Testis (tissue), 2 donors: ENCODE measurements at regions not wholly inside any gene's neighbourhood (a gene's known extent, or its start where the extent isn't known, plus 50 kb on each side); places are given as distances from the start of the nearest gene placed in this dataset.

Experiments used
- DNase-seq: peaks from one replicate; pipeline ENCODE4 v3.0.0-alpha.2; 2019
- H3K27ac ChIP-seq, 2 donors: fragments of 200-600 bp; sonication (generic); one replicate each; pipeline ENCODE4 v1.5.1; 2019
- H3K27me3 ChIP-seq: fragments of 200-600 bp; sonication (generic); one replicate; pipeline ENCODE4 v1.5.1; 2019
- H3K36me3 ChIP-seq: fragments of 200-600 bp; sonication (generic); one replicate; pipeline ENCODE4 v1.5.1; 2017; ENCODE audit warnings: low read depth; ENCODE audit errors: missing control alignments
- H3K4me1 ChIP-seq: fragments of 200-600 bp; sonication (generic); one replicate; pipeline ENCODE4 v1.5.1; 2019
- H3K4me3 ChIP-seq, 2 donors: fragments of 200-600 bp; sonication (generic); one replicate each; pipeline ENCODE4 v1.5.1; 2017 to 2019
- H3K9me3 ChIP-seq: fragments of 200-600 bp; sonication (generic); one replicate; pipeline ENCODE4 v1.5.1; 2017
- POLR2A ChIP-seq: fragments of 450-650 bp; IDR thresholded peaks from one replicate; pipeline ENCODE4 v1.6.1; 2017; ENCODE audit warnings: antibody characterized with exemption, mild to moderate bottlenecking, moderate library complexity
- whole genome bisulfite sequencing, 2 donors: methylation state at CpG; one replicate each; pipeline ENCODE4 v1.1.5; 2018; 5-methylcytosine and 5-hydroxymethylcytosine counted together
- intact Hi-C: fragments of 100-400 bp; cut with DNase I; formaldehyde crosslinking; loops from one replicate; pipeline ENCODE4 v1.15.1; 2023; ENCODE audit warnings: low total_unique reads
- TF ChIP-seq, protein P1 (sequence below), 3 experiments: fragments of 450-650 bp in 2 of 3; fragments of 200-600 bp in 1 of 3; sonication (generic) in 1 of 3; IDR thresholded peaks; one replicate each; pipeline ENCODE4 v1.5.1; 2016 to 2019; ENCODE audit warnings: antibody characterized with exemption in 3 of 3, mild to moderate bottlenecking in 2 of 3, moderate library complexity in 1 of 3

GRCh38 chr21:23853796-23854379 lies 1753.4 kb downstream of the MRPL39 start:
- intact Hi-C loops = no loop called here
- Histone ChIP-seq H3K4me1 (no peaks in the 10 kb centered on the region), H3K9me3 (no peaks in the 10 kb centered on the region), H3K27me3 (no peaks in the 10 kb centered on the region), H3K36me3 (no peaks in the 10 kb centered on the region), H3K4me3 (no peak overlapping the region), H3K27ac (no peak overlapping the region)
- WGBS, 2 donors = 13 to 23% methylated on average over 1 of the region's 1 CpG
- peak; percentile 20 for DNase-seq
- TF ChIP-seq POLR2A = no peak
- TF ChIP-seq, protein P1, sequence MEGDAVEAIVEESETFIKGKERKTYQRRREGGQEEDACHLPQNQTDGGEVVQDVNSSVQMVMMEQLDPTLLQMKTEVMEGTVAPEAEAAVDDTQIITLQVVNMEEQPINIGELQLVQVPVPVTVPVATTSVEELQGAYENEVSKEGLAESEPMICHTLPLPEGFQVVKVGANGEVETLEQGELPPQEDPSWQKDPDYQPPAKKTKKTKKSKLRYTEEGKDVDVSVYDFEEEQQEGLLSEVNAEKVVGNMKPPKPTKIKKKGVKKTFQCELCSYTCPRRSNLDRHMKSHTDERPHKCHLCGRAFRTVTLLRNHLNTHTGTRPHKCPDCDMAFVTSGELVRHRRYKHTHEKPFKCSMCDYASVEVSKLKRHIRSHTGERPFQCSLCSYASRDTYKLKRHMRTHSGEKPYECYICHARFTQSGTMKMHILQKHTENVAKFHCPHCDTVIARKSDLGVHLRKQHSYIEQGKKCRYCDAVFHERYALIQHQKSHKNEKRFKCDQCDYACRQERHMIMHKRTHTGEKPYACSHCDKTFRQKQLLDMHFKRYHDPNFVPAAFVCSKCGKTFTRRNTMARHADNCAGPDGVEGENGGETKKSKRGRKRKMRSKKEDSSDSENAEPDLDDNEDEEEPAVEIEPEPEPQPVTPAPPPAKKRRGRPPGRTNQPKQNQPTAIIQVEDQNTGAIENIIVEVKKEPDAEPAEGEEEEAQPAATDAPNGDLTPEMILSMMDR (IDR thresholded peaks at IDR 0.05) = peak in 2 of 3 experiments; percentile 43 to 52

- no peaks in the 10 kb centered on the region for H3K36me3 ChIP-seq
- H3K9me3 ChIP-seq = no peaks in the 10 kb centered on the region
- no peak overlapping the region for H3K4me3 ChIP-seq
- DNase-seq = no peak
- no peak for TF ChIP-seq POLR2A
- TF ChIP-seq, protein P1 (IDR thresholded peaks at IDR 0.05) = no peak
- 55 to 69% methylated on average over 3 of the region's 3 CpGs for WGBS, 2 donors
- H3K4me1 ChIP-seq = no peaks in the 10 kb centered on the region
- H3K27me3 ChIP-seq = no peaks in the 10 kb centered on the region
- intact Hi-C loops = no loop called here
- no peak overlapping the region for H3K27ac ChIP-seq
These were observed 1769.7 kb downstream of the MRPL39 start for GRCh38 chr21:23837564-23837963.

DNA sequence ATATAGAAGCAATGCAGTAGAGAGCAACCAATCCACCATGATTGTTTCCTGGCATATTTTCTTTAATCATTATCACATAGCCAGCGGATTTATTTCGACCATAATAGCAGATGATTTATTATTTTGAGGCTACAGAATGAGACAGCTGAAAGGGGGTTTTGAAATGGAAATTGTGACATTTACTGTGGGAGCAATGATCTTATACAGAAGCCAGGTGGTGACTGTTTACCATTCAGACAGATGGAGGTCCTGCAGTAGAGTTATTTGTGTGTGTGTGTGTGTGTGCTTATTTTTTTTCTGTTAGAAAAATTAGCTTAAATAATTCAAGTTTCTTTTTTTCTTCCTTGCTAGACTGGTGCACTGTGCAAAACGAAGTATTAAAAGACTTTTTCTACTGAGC lies 1784.5 kb downstream of the MRPL39 start:
- Histone ChIP-seq H3K27ac (no peak overlapping the region), H3K9me3 (no peaks in the 10 kb centered on the region), H3K27me3 (no peaks in the 10 kb centered on the region), H3K4me1 (no peaks in the 10 kb centered on the region), H3K4me3 (no peak overlapping the region), H3K36me3 (no peaks in the 10 kb centered on the region)
- TF ChIP-seq, protein P1 (IDR thresholded peaks at IDR 0.05) = no peak
- TF ChIP-seq POLR2A = no peak
- DNase-seq = no peak
- 64 to 65% methylated on average over 3 of the region's 3 CpGs for WGBS, 2 donors
- intact Hi-C loops = no loop called here

GRCh38 chr21:23817337-23817736 lies 1789.9 kb downstream of the MRPL39 start:
- DNase-seq = no peak
- 64 to 65% methylated on average over 1 of the region's 1 CpG for WGBS, 2 donors
- H3K36me3 ChIP-seq = no peaks in the 10 kb centered on the region
- H3K27ac ChIP-seq = no peak overlapping the region
- intact Hi-C loops = no loop called here
- no peak for TF ChIP-seq POLR2A
- TF ChIP-seq, protein P1 (IDR thresholded peaks at IDR 0.05) = no peak
- H3K4me1 ChIP-seq = no peaks in the 10 kb centered on the region
- no peaks in the 10 kb centered on the region for H3K27me3 ChIP-seq
- no peak overlapping the region for H3K4me3 ChIP-seq
- H3K9me3 ChIP-seq = no peaks in the 10 kb centered on the region

DNA sequence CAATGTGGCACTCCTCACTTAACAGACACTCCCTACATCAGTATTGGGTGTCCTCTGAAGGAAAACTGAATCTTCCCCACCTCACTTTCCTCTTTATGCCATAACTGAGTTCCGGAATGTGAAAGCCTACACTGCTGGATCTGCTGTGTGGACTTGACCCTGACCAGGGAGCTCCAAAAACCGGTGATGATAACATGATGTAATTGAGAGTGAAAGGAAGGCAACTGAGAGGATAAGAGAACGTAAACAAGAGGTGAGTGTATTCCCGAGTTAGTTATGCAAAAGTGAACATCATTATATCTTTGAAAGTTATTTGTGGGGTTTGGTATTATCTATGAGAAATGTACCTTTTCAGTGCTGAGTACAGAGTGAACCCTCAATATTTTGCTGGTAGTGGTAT lies 1794.8 kb downstream of the MRPL39 start:
- no peak overlapping the region for H3K4me3 ChIP-seq
- no peaks in the 10 kb centered on the region for H3K9me3 ChIP-seq
- TF ChIP-seq, protein P1 (IDR thresholded peaks at IDR 0.05) = no peak
- TF ChIP-seq POLR2A = no peak
- 63 to 67% methylated on average over 4 of the region's 4 CpGs for WGBS, 2 donors
- H3K27me3 ChIP-seq = no peaks in the 10 kb centered on the region
- no peak overlapping the region for H3K27ac ChIP-seq
- intact Hi-C loops = no loop called here
- H3K4me1 ChIP-seq = no peaks in the 10 kb centered on the region
- no peak for DNase-seq
- H3K36me3 ChIP-seq = no peaks in the 10 kb centered on the region
